Astrocyte (in vitro differentiated cells and primary cell): ENCODE measurements at regions not wholly inside any gene's neighbourhood (a gene's known extent, or its start where the extent isn't known, plus 50 kb on each side); places are given as distances from the start of the nearest gene placed in this dataset.

Experiments
- DNase-seq: peaks from one replicate; pipeline ENCODE4 v3.0.0-alpha.2; 2010; ENCODE audit warnings: low read depth
- FAIRE-seq: peaks from 2 replicates; lab custom pipeline; 2011; peaks lifted over from hg19 to GRCh38; lab: Jason Lieb, UNC
- H2AFZ ChIP-seq: 2 replicates; pipeline ENCODE4 v1.6.0; 2012; ENCODE audit warnings: low read depth, low read length, inconsistent platforms
- H3K27ac ChIP-seq: 2 replicates; pipeline ENCODE4 v1.5.1; 2011; ENCODE audit warnings: low read depth, low read length, inconsistent platforms
- H3K27me3 ChIP-seq: 2 replicates; pipeline ENCODE4 v1.6.0; 2011; ENCODE audit warnings: low read length, inconsistent platforms; ENCODE audit not compliant: insufficient read depth
- H3K36me3 ChIP-seq: 2 replicates; pipeline ENCODE4 v1.5.1; 2011; ENCODE audit warnings: low read length, inconsistent platforms; ENCODE audit not compliant: insufficient read depth
- H3K4me1 ChIP-seq: 2 replicates; pipeline ENCODE4 v1.5.1; 2011; ENCODE audit warnings: low read length, inconsistent platforms; ENCODE audit not compliant: insufficient read depth
- H3K4me2 ChIP-seq: 2 replicates; pipeline ENCODE4 v1.6.0; 2012; ENCODE audit warnings: low read length, inconsistent platforms
- H3K4me3 ChIP-seq: 2 replicates; pipeline ENCODE4 v1.5.1; 2011; ENCODE audit warnings: low read depth, mild to moderate bottlenecking, low read length, inconsistent platforms; ENCODE audit not compliant: insufficient read depth
- H3K79me2 ChIP-seq: 2 replicates; pipeline ENCODE4 v1.6.0; 2012; ENCODE audit warnings: mild to moderate bottlenecking, low read length, inconsistent platforms; ENCODE audit not compliant: insufficient read depth
- H3K9ac ChIP-seq: 2 replicates; pipeline ENCODE4 v1.6.0; 2012; ENCODE audit warnings: mild to moderate bottlenecking, low read length, inconsistent platforms
- H3K9me3 ChIP-seq: 2 replicates; pipeline ENCODE4 v1.5.1; 2012; ENCODE audit warnings: low read depth, mild to moderate bottlenecking, low read length, inconsistent platforms; ENCODE audit not compliant: insufficient read depth
- H4K20me1 ChIP-seq: 2 replicates; pipeline ENCODE4 v1.6.0; 2012; ENCODE audit warnings: low read length, inconsistent platforms; ENCODE audit not compliant: insufficient read depth
- H3K27ac Mint-ChIP-seq: one replicate; pipeline ENCODE4 v1.8.0; 2021; ENCODE audit warnings: mild to moderate bottlenecking, mixed read lengths; ENCODE audit not compliant: unreplicated experiment
- H3K27me3 Mint-ChIP-seq: one replicate; pipeline ENCODE4 v1.8.0; 2021; ENCODE audit warnings: low read depth, mixed read lengths; ENCODE audit not compliant: unreplicated experiment
- H3K36me3 Mint-ChIP-seq: one replicate; pipeline ENCODE4 v1.8.0; 2021; ENCODE audit warnings: low read depth, mixed read lengths; ENCODE audit not compliant: unreplicated experiment
- H3K4me1 Mint-ChIP-seq: one replicate; pipeline ENCODE4 v1.8.0; 2021; ENCODE audit warnings: low read depth, mixed read lengths; ENCODE audit not compliant: unreplicated experiment
- H3K4me3 Mint-ChIP-seq: one replicate; pipeline ENCODE4 v1.8.0; 2021; ENCODE audit warnings: mild to moderate bottlenecking, moderate library complexity, mixed read lengths; ENCODE audit not compliant: unreplicated experiment
- H3K9me3 Mint-ChIP-seq: one replicate; pipeline ENCODE4 v1.8.0; 2021; ENCODE audit warnings: mild to moderate bottlenecking, mixed read lengths; ENCODE audit not compliant: unreplicated experiment
- EZH2 ChIP-seq: IDR thresholded peaks from 2 replicates; pipeline ENCODE4 v1.6.1; 2012; ENCODE audit warnings: mild to moderate bottlenecking, low read length, inconsistent platforms; ENCODE audit not compliant: insufficient read depth
- TF ChIP-seq, protein P1 (sequence below): IDR thresholded peaks from 2 replicates; pipeline ENCODE4 v1.5.1; 2011; ENCODE audit warnings: low read depth, mild to moderate bottlenecking, inconsistent platforms, low read length, moderate library complexity; ENCODE audit not compliant: insufficient read depth

- Histone ChIP-seq H3K36me3 (no peaks in the 10 kb centered on the region), H3K4me3 (no peak overlapping the region), H4K20me1 (no peaks in the 10 kb centered on the region), H3K27me3 (no peaks in the 10 kb centered on the region), H3K4me2 (no peak overlapping the region), H2AFZ (no peak overlapping the region), H3K9ac (no peak overlapping the region), H3K4me1 (no peaks in the 10 kb centered on the region), H3K79me2 (no peaks in the 10 kb centered on the region), H3K9me3 (no peaks in the 10 kb centered on the region), H3K27ac (no peak overlapping the region)
- TF ChIP-seq EZH2, result no peak
- TF ChIP-seq, protein P1, sequence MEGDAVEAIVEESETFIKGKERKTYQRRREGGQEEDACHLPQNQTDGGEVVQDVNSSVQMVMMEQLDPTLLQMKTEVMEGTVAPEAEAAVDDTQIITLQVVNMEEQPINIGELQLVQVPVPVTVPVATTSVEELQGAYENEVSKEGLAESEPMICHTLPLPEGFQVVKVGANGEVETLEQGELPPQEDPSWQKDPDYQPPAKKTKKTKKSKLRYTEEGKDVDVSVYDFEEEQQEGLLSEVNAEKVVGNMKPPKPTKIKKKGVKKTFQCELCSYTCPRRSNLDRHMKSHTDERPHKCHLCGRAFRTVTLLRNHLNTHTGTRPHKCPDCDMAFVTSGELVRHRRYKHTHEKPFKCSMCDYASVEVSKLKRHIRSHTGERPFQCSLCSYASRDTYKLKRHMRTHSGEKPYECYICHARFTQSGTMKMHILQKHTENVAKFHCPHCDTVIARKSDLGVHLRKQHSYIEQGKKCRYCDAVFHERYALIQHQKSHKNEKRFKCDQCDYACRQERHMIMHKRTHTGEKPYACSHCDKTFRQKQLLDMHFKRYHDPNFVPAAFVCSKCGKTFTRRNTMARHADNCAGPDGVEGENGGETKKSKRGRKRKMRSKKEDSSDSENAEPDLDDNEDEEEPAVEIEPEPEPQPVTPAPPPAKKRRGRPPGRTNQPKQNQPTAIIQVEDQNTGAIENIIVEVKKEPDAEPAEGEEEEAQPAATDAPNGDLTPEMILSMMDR, result no peak
- Mint-ChIP-seq H3K4me3 (no peak overlapping the region), H3K27me3 (no peaks in the 10 kb centered on the region), H3K4me1 (peaks cover 2% of the 10 kb centered on the region), H3K27ac (no peak overlapping the region), H3K9me3 (peaks cover 7% of the 10 kb centered on the region), H3K36me3 (no peaks in the 10 kb centered on the region)
- no peak for DNase-seq
- FAIRE-seq, result peak; percentile 96
Measured at GRCh38 chrX:13179586-13179985, 135.2 kb upstream of the FAM9C start.

DNA sequence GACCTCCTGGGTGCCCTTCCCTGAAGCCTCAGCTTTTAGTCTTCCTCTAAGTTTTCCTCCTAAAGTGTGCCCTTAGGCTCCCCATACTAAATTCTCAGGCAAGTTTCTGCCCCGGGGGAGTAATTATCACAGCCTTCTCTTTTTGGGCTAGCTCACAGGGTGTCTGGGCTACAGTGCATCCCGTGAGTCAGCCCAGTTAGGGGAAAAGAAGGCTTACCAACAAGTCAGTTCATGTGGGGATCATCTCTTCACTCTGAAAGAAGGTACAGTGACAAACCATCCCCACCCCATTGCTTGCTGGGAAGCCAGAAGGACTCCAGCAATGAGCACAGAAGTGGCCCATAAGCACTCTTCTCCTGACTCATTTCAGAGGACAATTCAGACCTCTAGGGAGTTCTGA is 134.7 kb upstream of the FAM9C start:
- H3K4me1 ChIP-seq, result no peaks in the 10 kb centered on the region
- H2AFZ ChIP-seq, result no peak overlapping the region
- DNase-seq, result no peak
- no peak overlapping the region for H3K27ac ChIP-seq
- no peaks in the 10 kb centered on the region for H3K9me3 ChIP-seq
- H3K27me3 ChIP-seq, result no peaks in the 10 kb centered on the region
- Mint-ChIP-seq H3K27me3 (no peaks in the 10 kb centered on the region), H3K36me3 (no peaks in the 10 kb centered on the region), H3K9me3 (peaks cover 6% of the 10 kb centered on the region), H3K4me1 (peaks cover 2% of the 10 kb centered on the region), H3K27ac (no peak overlapping the region), H3K4me3 (no peak overlapping the region)
- no peaks in the 10 kb centered on the region for H4K20me1 ChIP-seq
- no peak for FAIRE-seq
- H3K4me3 ChIP-seq, result no peak overlapping the region
- H3K36me3 ChIP-seq, result no peaks in the 10 kb centered on the region
- no peaks in the 10 kb centered on the region for H3K79me2 ChIP-seq
- TF ChIP-seq, protein P1, result no peak
- TF ChIP-seq EZH2, result no peak
- H3K4me2 ChIP-seq, result no peak overlapping the region
- H3K9ac ChIP-seq, result no peak overlapping the region

GRCh38 chrX:13177921-13178566 is 133.6 kb upstream of the FAM9C start:
- TF ChIP-seq, protein P1, result no peak
- TF ChIP-seq EZH2, result no peak
- no peak overlapping the region for H3K27ac Mint-ChIP-seq
- no peak overlapping the region for H3K9ac ChIP-seq
- H3K27me3 Mint-ChIP-seq, result no peaks in the 10 kb centered on the region
- no peaks in the 10 kb centered on the region for H4K20me1 ChIP-seq
- no peaks in the 10 kb centered on the region for H3K79me2 ChIP-seq
- peaks cover 5% of the 10 kb centered on the region for H3K9me3 Mint-ChIP-seq
- no peak for DNase-seq
- H3K4me3 Mint-ChIP-seq, result no peak overlapping the region
- H3K36me3 Mint-ChIP-seq, result no peaks in the 10 kb centered on the region
- H3K4me2 ChIP-seq, result no peak overlapping the region
- H3K36me3 ChIP-seq, result no peaks in the 10 kb centered on the region
- FAIRE-seq, result peak; percentile 91
- H3K9me3 ChIP-seq, result no peaks in the 10 kb centered on the region
- no peaks in the 10 kb centered on the region for H3K4me1 ChIP-seq
- H3K4me1 Mint-ChIP-seq, result peaks cover 2% of the 10 kb centered on the region
- no peaks in the 10 kb centered on the region for H3K27me3 ChIP-seq
- no peak overlapping the region for H2AFZ ChIP-seq
- no peak overlapping the region for H3K4me3 ChIP-seq
- no peak overlapping the region for H3K27ac ChIP-seq
